Neural cell (in vitro differentiated cells): ENCODE measurements at regions not wholly inside any gene's neighbourhood (a gene's known extent, or its start where the extent isn't known, plus 50 kb on each side); places are given as distances from the start of the nearest gene placed in this dataset.

Experiments
- H2AFZ ChIP-seq: fragments of 200-600, 300-800 bp; sonication (generic), shearing (Covaris generic); 2 replicates; pipeline ENCODE4 v1.6.0; 2014; ENCODE audit warnings: low read depth, mild to moderate bottlenecking, antibody characterized with exemption, low read length, moderate library complexity
- H3F3A ChIP-seq: fragments of 200-600 bp; shearing (Covaris generic); 2 replicates; pipeline ENCODE4 v1.6.1; 2016; ENCODE audit warnings: mild to moderate bottlenecking, moderate library complexity, mixed read lengths, antibody characterized with exemption, low read length; ENCODE audit not compliant: insufficient read depth, poor library complexity, severe bottlenecking
- H3K27ac ChIP-seq: fragments of 200-600, 300-800 bp; sonication (generic), shearing (Covaris generic); 2 replicates; pipeline ENCODE4 v1.5.1; 2014; ENCODE audit warnings: mild to moderate bottlenecking, low read length, moderate library complexity
- H3K27me3 ChIP-seq: fragments of 300-800, 200-600 bp; sonication (generic), shearing (Covaris generic); 2 replicates; pipeline ENCODE4 v1.6.0; 2014; ENCODE audit warnings: mild to moderate bottlenecking, low read depth, low read length, moderate library complexity; ENCODE audit not compliant: insufficient read depth
- H3K36me3 ChIP-seq: fragments of 300-800, 200-600 bp; sonication (generic), shearing (Covaris generic); 2 replicates; pipeline ENCODE4 v1.5.1; 2014; ENCODE audit warnings: mild to moderate bottlenecking, antibody characterized with exemption, low read length, moderate library complexity; ENCODE audit not compliant: insufficient read depth
- H3K4me2 ChIP-seq: fragments of 300-800, 200-600 bp; sonication (generic), shearing (Covaris generic); 2 replicates; pipeline ENCODE4 v1.6.0; 2014; ENCODE audit warnings: mild to moderate bottlenecking, low read length
- H3K4me3 ChIP-seq: fragments of 300-800, 200-600 bp; sonication (generic), shearing (Covaris generic); 2 replicates; pipeline ENCODE4 v1.5.1; 2014; ENCODE audit warnings: mild to moderate bottlenecking, low read length, moderate library complexity
- H3K79me2 ChIP-seq: fragments of 200-600 bp; shearing (Covaris generic); replicated peaks from 2 replicates; pipeline ENCODE4 v1.6.0; 2014; ENCODE audit warnings: mild to moderate bottlenecking, low read length, moderate library complexity; ENCODE audit not compliant: insufficient read depth
- H3K9ac ChIP-seq: fragments of 300-800, 200-600 bp; sonication (generic), shearing (Covaris generic); 2 replicates; pipeline ENCODE4 v1.6.1; 2016; ENCODE audit warnings: mild to moderate bottlenecking, low read length, mixed read lengths
- H3K9me2 ChIP-seq: fragments of 200-600 bp; shearing (Covaris generic); 2 replicates; pipeline ENCODE4 v1.6.1; 2016; ENCODE audit warnings: mild to moderate bottlenecking, low read length, mixed read lengths; ENCODE audit not compliant: insufficient read depth
- H3K9me3 ChIP-seq: fragments of 200-600, 300-800 bp; sonication (generic), shearing (Covaris generic); 2 replicates; pipeline ENCODE4 v1.6.1; 2016; ENCODE audit warnings: mild to moderate bottlenecking, mixed run types, low read length, moderate library complexity, mixed read lengths
- H4K20me1 ChIP-seq: fragments of 200-600 bp; shearing (Covaris generic); 2 replicates; pipeline ENCODE4 v1.6.1; 2016; ENCODE audit warnings: mild to moderate bottlenecking, mixed run types; ENCODE audit not compliant: insufficient read depth
- CTCF ChIP-seq: fragments of 450-650 bp; IDR thresholded peaks from 2 replicates; pipeline ENCODE4 v1.5.1; 2014; ENCODE audit warnings: antibody characterized with exemption, mild to moderate bottlenecking, moderate library complexity; ENCODE audit not compliant: poor library complexity, severe bottlenecking
- EP300 ChIP-seq: fragments of 450-650 bp; conservative IDR thresholded peaks from 2 replicates; pipeline ENCODE4 v1.6.1; 2014; ENCODE audit warnings: antibody characterized with exemption, mild to moderate bottlenecking, moderate library complexity; ENCODE audit not compliant: poor library complexity, severe bottlenecking
- EZH2 ChIP-seq: fragments of 200-600, 300-800 bp; shearing (Covaris generic), sonication (generic); IDR thresholded peaks from 2 replicates; pipeline ENCODE4 v1.6.1; 2014; ENCODE audit warnings: antibody characterized with exemption, low read length, borderline replicate concordance, mild to moderate bottlenecking; ENCODE audit not compliant: insufficient read depth, poor library complexity, severe bottlenecking
- MXI1 ChIP-seq: fragments of 450-650 bp; conservative IDR thresholded peaks from 2 replicates; pipeline ENCODE4 v1.6.1; 2014; ENCODE audit warnings: antibody characterized with exemption, mild to moderate bottlenecking; ENCODE audit not compliant: poor library complexity, severe bottlenecking
- POLR2AphosphoS5 ChIP-seq: IDR thresholded peaks from 2 replicates; pipeline ENCODE4 v1.6.1; 2012
- RAD21 ChIP-seq: fragments of 450-650 bp; conservative IDR thresholded peaks from 2 replicates; pipeline ENCODE4 v1.6.1; 2014; ENCODE audit warnings: antibody characterized with exemption, mild to moderate bottlenecking, moderate library complexity
- REST ChIP-seq: IDR thresholded peaks from 2 replicates; pipeline ENCODE4 v1.6.1; 2012; ENCODE audit warnings: borderline replicate concordance
- SMC3 ChIP-seq: fragments of 450-650 bp; conservative IDR thresholded peaks from 2 replicates; pipeline ENCODE4 v1.6.1; 2014; ENCODE audit warnings: antibody characterized with exemption, mild to moderate bottlenecking, moderate library complexity; ENCODE audit not compliant: poor library complexity
- TAF1 ChIP-seq: IDR thresholded peaks from 2 replicates; pipeline ENCODE4 v1.6.1; 2012; ENCODE audit warnings: low read depth

- Histone ChIP-seq H3K4me2 (no peak overlapping the region), H3K79me2 (no peaks in the 10 kb centered on the region), H2AFZ (no peak overlapping the region), H4K20me1 (no peaks in the 10 kb centered on the region), H3K9me2 (no peaks in the 10 kb centered on the region), H3K36me3 (no peaks in the 10 kb centered on the region), H3F3A (no peaks in the 10 kb centered on the region), H3K9me3 (no peaks in the 10 kb centered on the region), H3K27me3 (no peaks in the 10 kb centered on the region), H3K27ac (no peak overlapping the region), H3K9ac (no peak overlapping the region), H3K4me3 (no peak overlapping the region)
- TF ChIP-seq SMC3 (no peak), REST (no peak), EP300 (no peak), POLR2AphosphoS5 (no peak), MXI1 (no peak), EZH2 (no peak), RAD21 (no peak), TAF1 (no peak), CTCF (no peak)
Measured at GRCh38 chr3:72673011-72673771, 175.1 kb downstream of the SHQ1 start.

- H3K79me2 ChIP-seq, result no peaks in the 10 kb centered on the region
- H3K4me3 ChIP-seq, result no peak overlapping the region
- H3K4me2 ChIP-seq, result no peak overlapping the region
- H3K27ac ChIP-seq, result no peak overlapping the region
- H4K20me1 ChIP-seq, result no peaks in the 10 kb centered on the region
- TF ChIP-seq MXI1, result no peak
- no peak for TF ChIP-seq EP300
- TF ChIP-seq EZH2, result no peak
- no peak for TF ChIP-seq SMC3
- no peaks in the 10 kb centered on the region for H3F3A ChIP-seq
- H3K36me3 ChIP-seq, result no peaks in the 10 kb centered on the region
- H3K9me2 ChIP-seq, result no peaks in the 10 kb centered on the region
- no peaks in the 10 kb centered on the region for H3K9me3 ChIP-seq
- no peaks in the 10 kb centered on the region for H3K27me3 ChIP-seq
- H2AFZ ChIP-seq, result no peak overlapping the region
- H3K9ac ChIP-seq, result no peak overlapping the region
Measured at GRCh38 chr3:72669224-72669623, 179.0 kb downstream of the SHQ1 start.
